RWPE1 (cell line): ENCODE measurements at regions not wholly inside any gene's neighbourhood (a gene's known extent, or its start where the extent isn't known, plus 50 kb on each side); places are given as distances from the start of the nearest gene placed in this dataset.

Source experiments
- CTCF ChIA-PET: fragments of 350-600 bp; sonication (Branson Sonifier 250); formaldehyde crosslinking; extraction: SDS; loops from one replicate; lab custom pipeline; 2021; lab: Yijun Ruan, JAX
- POLR2A ChIA-PET: fragments of 400-600 bp; formaldehyde crosslinking; extraction: SDS; loops from one replicate; lab custom pipeline; 2020; ENCODE audit warnings: antibody characterized with exemption; ENCODE audit not compliant: low non-redundant PET; lab: Yijun Ruan, JAX
- DNase-seq: peaks from one replicate; pipeline ENCODE4 v3.0.0; 2012; ENCODE audit warnings: low spot score
- H3K27ac ChIP-seq: fragments of 450-650 bp; 2 replicates; pipeline ENCODE4 v1.5.1; 2017
- CTCF ChIP-seq: fragments of 450-650 bp; conservative IDR thresholded peaks from 2 replicates; pipeline ENCODE4 v1.5.1; 2017; ENCODE audit warnings: low read depth, mild to moderate bottlenecking

DNA sequence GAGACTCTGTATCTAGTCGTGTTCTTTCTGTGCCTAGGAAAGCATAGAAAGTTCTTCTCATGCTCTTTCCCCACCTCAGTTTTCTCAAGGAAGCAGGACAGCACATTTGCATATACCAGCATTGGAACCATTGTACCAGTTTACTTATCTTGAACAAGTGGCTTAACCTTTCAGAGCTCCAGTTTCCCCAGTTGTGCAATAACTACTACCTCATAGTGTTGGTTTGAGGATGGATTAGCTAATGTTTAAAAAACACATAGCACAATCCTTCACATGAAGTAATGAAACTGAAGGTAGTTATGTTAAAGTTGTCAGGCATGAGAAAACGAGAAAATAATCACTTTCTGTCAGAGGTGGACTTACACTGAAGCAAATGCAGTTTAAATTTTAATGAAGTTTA lies 92.2 kb upstream of the H2AZ1 start:
- ChIA-PET CTCF (no interaction called here), POLR2A (no interaction called here)
- TF ChIP-seq CTCF = no peak
- H3K27ac ChIP-seq = no peak overlapping the region
- DNase-seq = no peak

DNA sequence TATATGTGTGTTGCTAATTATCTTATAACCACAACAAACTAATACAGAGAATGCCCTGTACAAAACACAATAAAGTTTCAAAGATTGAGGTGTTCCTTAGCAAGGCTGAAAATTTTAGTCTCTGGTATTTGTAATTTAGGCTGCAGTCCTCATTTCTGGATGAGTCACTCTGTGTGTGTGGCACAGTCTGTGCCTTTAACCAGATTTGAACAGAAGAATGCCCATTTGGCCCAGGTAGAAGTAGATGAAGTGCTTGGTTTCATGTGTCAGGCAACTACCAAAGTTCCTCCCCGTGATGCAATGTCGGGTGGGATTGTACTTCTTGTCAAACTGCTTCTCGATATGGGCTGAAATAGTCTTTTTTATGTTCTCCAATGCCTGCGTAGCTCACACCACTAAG lies 91.6 kb upstream of the H2AZ1 start:
- no peak for TF ChIP-seq CTCF
- no peak for DNase-seq
- no peak overlapping the region for H3K27ac ChIP-seq
- POLR2A ChIA-PET = no interaction called here
- CTCF ChIA-PET = no interaction called here

- ChIA-PET POLR2A (no interaction called here), CTCF (no interaction called here)
- no peak overlapping the region for H3K27ac ChIP-seq
- TF ChIP-seq CTCF = no peak
- no peak for DNase-seq
Observed at GRCh38 chr4:100034023-100034664, 84.1 kb upstream of the H2AZ1 start.

DNA sequence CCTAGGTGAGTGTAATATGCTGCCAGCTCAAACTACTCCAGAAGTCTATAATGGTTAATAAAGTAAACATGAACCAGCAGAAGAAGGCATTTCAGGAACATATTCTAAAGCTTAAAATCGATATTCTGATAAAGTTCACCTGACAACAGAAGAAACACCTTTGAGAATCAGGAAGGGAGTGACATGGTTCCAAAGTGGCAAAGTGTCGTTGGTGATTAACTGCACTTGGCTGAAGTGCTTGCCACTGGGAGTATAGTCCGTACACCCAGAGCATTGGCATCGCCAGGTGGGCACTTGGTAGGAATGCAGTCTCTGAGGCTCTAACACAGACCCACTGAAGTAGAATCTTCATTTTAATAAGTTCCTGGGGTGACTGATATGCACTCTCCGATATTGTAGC lies 76.0 kb upstream of the H2AZ1 start:
- CTCF ChIA-PET = interaction anchor here (0.7 to 0.9 kb wide), 2 partner anchors 475 to 1602 kb away, joined by 4 to 6 read pairs; no protein-coding TSS in a partner anchor
- POLR2A ChIA-PET = no interaction called here
- no peak for DNase-seq
- no peak overlapping the region for H3K27ac ChIP-seq
- TF ChIP-seq CTCF = no peak

GRCh38 chr4:100023800-100024199 lies 73.7 kb upstream of the H2AZ1 start:
- POLR2A ChIA-PET = no interaction called here
- DNase-seq = no peak
- TF ChIP-seq CTCF = no peak
- CTCF ChIA-PET = interaction anchor here (0.5 to 1.6 kb wide), 2 partner anchors 26 to 1082 kb away, joined by 4 to 8 read pairs; no protein-coding TSS in a partner anchor
- H3K27ac ChIP-seq = no peak overlapping the region

DNA sequence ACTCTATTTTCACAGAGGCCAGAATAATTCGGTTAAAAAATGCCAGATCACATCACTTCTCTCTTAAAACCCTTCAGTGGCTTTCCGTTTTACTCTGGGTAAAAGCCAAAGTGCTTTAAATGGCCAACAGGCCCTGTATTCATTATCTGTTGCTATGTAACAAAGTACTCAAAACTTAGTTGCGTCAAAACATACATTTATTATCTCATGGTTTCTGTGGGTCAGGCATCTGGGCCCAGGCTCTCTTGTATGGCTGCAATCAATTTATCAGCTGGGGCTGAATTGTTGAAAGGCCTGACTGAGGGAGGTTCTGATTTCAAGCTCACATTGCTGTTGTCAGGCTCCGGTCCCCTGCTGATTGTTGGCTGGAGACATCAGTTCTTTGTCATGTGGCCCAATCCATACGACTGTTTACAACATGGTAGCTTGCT lies 72.7 kb upstream of the H2AZ1 start:
- CTCF ChIA-PET = no interaction called here
- no peak for DNase-seq
- POLR2A ChIA-PET = no interaction called here
- no peak overlapping the region for H3K27ac ChIP-seq
- TF ChIP-seq CTCF = no peak
